H7 (cell line): ENCODE measurements at regions not wholly inside any gene's neighbourhood (a gene's known extent, or its start where the extent isn't known, plus 50 kb on each side); places are given as distances from the start of the nearest gene placed in this dataset.
"Not testable (repeated sequence)": the region's sequence is repeated elsewhere in the genome, so short reads cannot be mapped to it uniquely, and the experiment has no call there.

Experiments used
- DNase-seq: peaks from one replicate; pipeline ENCODE4 v3.0.0; 2012
- H3K27me3 ChIP-seq: 2 replicates; pipeline ENCODE4 v1.6.0; 2011; ENCODE audit warnings: mild to moderate bottlenecking, low read length; ENCODE audit not compliant: control insufficient read depth, insufficient read depth
- H3K36me3 ChIP-seq: replicated peaks from 2 replicates; pipeline ENCODE4 v1.5.1; 2011; ENCODE audit warnings: low read length; ENCODE audit not compliant: control insufficient read depth, insufficient read depth
- H3K4me3 ChIP-seq: 2 replicates; pipeline ENCODE4 v1.5.1; 2011; ENCODE audit warnings: low read depth, mild to moderate bottlenecking, control low read depth, low read length, moderate library complexity; ENCODE audit not compliant: insufficient read depth

- no peak overlapping the region for H3K4me3 ChIP-seq
- no peaks in the 10 kb centered on the region for H3K27me3 ChIP-seq
- H3K36me3 ChIP-seq, result no peaks in the 10 kb centered on the region
- no peak for DNase-seq
Observed at GRCh38 chr2:35496022-35496421, 859.6 kb upstream of the CRIM1 start.

GRCh38 chr2:35495182-35495581 lies 860.4 kb upstream of the CRIM1 start:
- H3K4me3 ChIP-seq, result no peak overlapping the region
- no peaks in the 10 kb centered on the region for H3K27me3 ChIP-seq
- H3K36me3 ChIP-seq, result no peaks in the 10 kb centered on the region
- peak; percentile 20 for DNase-seq

- H3K36me3 ChIP-seq, DNase-seq, H3K27me3 ChIP-seq, H3K4me3 ChIP-seq: not testable (repeated sequence)
Observed at GRCh38 chr2:35478121-35478520, 877.5 kb upstream of the CRIM1 start.

- no peaks in the 10 kb centered on the region for H3K36me3 ChIP-seq
- H3K27me3 ChIP-seq, result no peaks in the 10 kb centered on the region
- DNase-seq, result no peak
- no peak overlapping the region for H3K4me3 ChIP-seq
Observed at GRCh38 chr2:35468245-35468644, 887.3 kb upstream of the CRIM1 start.

GRCh38 chr2:35463805-35464596 lies 891.6 kb upstream of the CRIM1 start:
- H3K36me3 ChIP-seq, result no peaks in the 10 kb centered on the region
- DNase-seq, result no peak
- H3K27me3 ChIP-seq, result no peaks in the 10 kb centered on the region
- no peak overlapping the region for H3K4me3 ChIP-seq

GRCh38 chr2:35462226-35462998 lies 893.2 kb upstream of the CRIM1 start:
- H3K4me3 ChIP-seq, result no peak overlapping the region
- H3K36me3 ChIP-seq, result no peaks in the 10 kb centered on the region
- no peak for DNase-seq
- H3K27me3 ChIP-seq, result no peaks in the 10 kb centered on the region

GRCh38 chr2:35461406-35461805 lies 894.2 kb upstream of the CRIM1 start:
- Histone ChIP-seq H3K36me3 (no peaks in the 10 kb centered on the region), H3K27me3 (no peaks in the 10 kb centered on the region), H3K4me3 (no peak overlapping the region)
- DNase-seq, result no peak

GRCh38 chr2:35454966-35455638 lies 900.5 kb upstream of the CRIM1 start:
- no peaks in the 10 kb centered on the region for H3K36me3 ChIP-seq
- H3K4me3 ChIP-seq, result no peak overlapping the region
- no peaks in the 10 kb centered on the region for H3K27me3 ChIP-seq
- DNase-seq, result no peak

- DNase-seq, result no peak
- H3K4me3 ChIP-seq, result no peak overlapping the region
- no peaks in the 10 kb centered on the region for H3K27me3 ChIP-seq
- no peaks in the 10 kb centered on the region for H3K36me3 ChIP-seq
Observed at GRCh38 chr2:35447821-35448220, 907.8 kb upstream of the CRIM1 start.

GRCh38 chr2:35447215-35447614 lies 908.4 kb upstream of the CRIM1 start:
- no peaks in the 10 kb centered on the region for H3K36me3 ChIP-seq
- H3K27me3 ChIP-seq, result no peaks in the 10 kb centered on the region
- no peak for DNase-seq
- H3K4me3 ChIP-seq, result no peak overlapping the region

GRCh38 chr2:35443087-35443486 lies 912.5 kb upstream of the CRIM1 start:
- Histone ChIP-seq H3K4me3 (no peak overlapping the region), H3K36me3 (no peaks in the 10 kb centered on the region), H3K27me3 (no peaks in the 10 kb centered on the region)
- no peak for DNase-seq

GRCh38 chr2:35441575-35441974 lies 914.0 kb upstream of the CRIM1 start:
- H3K27me3 ChIP-seq, DNase-seq, H3K36me3 ChIP-seq: not testable (repeated sequence)
- peak overlapping the region; percentile 34; the same call in 1 of the 2 replicates for H3K4me3 ChIP-seq

- not testable (repeated sequence) for H3K27me3 ChIP-seq, DNase-seq, H3K36me3 ChIP-seq
- peak overlapping the region; percentile 16; the same call in 1 of the 2 replicates for H3K4me3 ChIP-seq
Observed at GRCh38 chr2:35440308-35440707, 915.3 kb upstream of the CRIM1 start.

- not testable (repeated sequence) for H3K27me3 ChIP-seq, H3K4me3 ChIP-seq, DNase-seq, H3K36me3 ChIP-seq
Observed at GRCh38 chr2:35436893-35437292, 918.7 kb upstream of the CRIM1 start.

GRCh38 chr2:35428548-35428947 lies 927.0 kb upstream of the CRIM1 start:
- no peak overlapping the region for H3K4me3 ChIP-seq
- H3K36me3 ChIP-seq, result no peaks in the 10 kb centered on the region
- DNase-seq, result peak; percentile 5
- no peaks in the 10 kb centered on the region for H3K27me3 ChIP-seq
